SKM-1 (cell line): ENCODE measurements at regions not wholly inside any gene's neighbourhood (a gene's known extent, or its start where the extent isn't known, plus 50 kb on each side); places are given as distances from the start of the nearest gene placed in this dataset.

ENCODE experiments used
- DNase-seq: peaks from one replicate; lab custom pipeline; 2025; ENCODE audit not compliant: unreplicated experiment; lab: John Stamatoyannopoulos, UW

GRCh38 chr14:97458661-97459579 lies 661.7 kb downstream of the VRK1 start:
- no peak for DNase-seq

- no peak for DNase-seq
Observed at GRCh38 chr14:97462081-97462480, 664.9 kb downstream of the VRK1 start.

GRCh38 chr14:97468220-97468619 lies 671.0 kb downstream of the VRK1 start:
- no peak for DNase-seq

GRCh38 chr14:97477353-97477752 lies 680.2 kb downstream of the VRK1 start:
- DNase-seq = no peak

- no peak for DNase-seq
Observed at GRCh38 chr14:97485201-97485600, 688.0 kb downstream of the VRK1 start.

GRCh38 chr14:97486601-97487120 lies 689.5 kb downstream of the VRK1 start:
- DNase-seq = no peak

- DNase-seq = no peak
Observed at GRCh38 chr14:97489750-97490149, 692.6 kb downstream of the VRK1 start.

- DNase-seq = no peak
Observed at GRCh38 chr14:97490521-97491070, 693.4 kb downstream of the VRK1 start.

GRCh38 chr14:97491697-97492096 lies 694.5 kb downstream of the VRK1 start:
- no peak for DNase-seq

- DNase-seq = no peak
Observed at GRCh38 chr14:97499790-97500481, 702.8 kb downstream of the VRK1 start.

- DNase-seq = no peak
Observed at GRCh38 chr14:97506626-97507025, 709.4 kb downstream of the VRK1 start.

GRCh38 chr14:97513891-97514290 lies 716.7 kb downstream of the VRK1 start:
- no peak for DNase-seq

GRCh38 chr14:97517566-97518234 lies 720.5 kb downstream of the VRK1 start:
- DNase-seq = no peak

- DNase-seq = no peak
Observed at GRCh38 chr14:97523936-97524335, 726.8 kb downstream of the VRK1 start.

GRCh38 chr14:97524589-97525319 lies 727.6 kb downstream of the VRK1 start:
- DNase-seq = no peak

GRCh38 chr14:97527993-97528392 lies 730.8 kb downstream of the VRK1 start:
- DNase-seq = no peak

GRCh38 chr14:97532052-97532451 lies 734.9 kb downstream of the VRK1 start:
- DNase-seq = no peak

- DNase-seq = no peak
Observed at GRCh38 chr14:97536421-97536820, 739.2 kb downstream of the VRK1 start.

- DNase-seq = no peak
Observed at GRCh38 chr14:97538749-97539410, 741.7 kb downstream of the VRK1 start.

GRCh38 chr14:97539411-97539795 lies 742.2 kb downstream of the VRK1 start:
- no peak for DNase-seq
